H1 (cell line): ENCODE measurements at regions not wholly inside any gene's neighbourhood (a gene's known extent, or its start where the extent isn't known, plus 50 kb on each side); places are given as distances from the start of the nearest gene placed in this dataset.

ENCODE experiments used
- CTCF ChIA-PET: fragments of 300-600 bp; sonication (Branson Sonifier 250); formaldehyde crosslinking; loops from one replicate; lab custom pipeline; 2021; ENCODE audit not compliant: partially characterized antibody; lab: Charles Lee
- POLR2A ChIA-PET: fragments of 300-600 bp; sonication (Branson Sonifier 250); formaldehyde crosslinking; loops from one replicate; lab custom pipeline; 2021; ENCODE audit warnings: inconsistent platforms; ENCODE audit not compliant: partially characterized antibody; lab: Charles Lee
- DNase-seq, 2 experiments: peaks; one replicate each; pipeline versions ENCODE4 v3.0.0 to v3.0.0-alpha.2; 2010 to 2022; ENCODE audit warnings: low spot score in 2 of 2, low read depth in 1 of 2, mixed read lengths in 1 of 2
- FAIRE-seq: peaks from 2 replicates; lab custom pipeline; 2011; peaks lifted over from hg19 to GRCh38; lab: Jason Lieb, UNC
- H2AFZ ChIP-seq: 2 replicates; pipeline ENCODE4 v1.8.1; 2012; ENCODE audit warnings: low read length, inconsistent platforms
- H2AK5ac ChIP-seq: 2 replicates; pipeline ENCODE4 v1.6.1; 2013; ENCODE audit warnings: low read depth, low read length
- H2BK120ac ChIP-seq: replicated peaks from 2 replicates; pipeline ENCODE3; 2013; ENCODE audit warnings: low read depth, low read length, inconsistent platforms
- H2BK12ac ChIP-seq: 2 replicates; pipeline ENCODE4 v1.6.1; 2013; ENCODE audit warnings: low read depth, low read length
- H2BK15ac ChIP-seq: 2 replicates; pipeline ENCODE4 v1.6.1; 2013; ENCODE audit warnings: low read length
- H2BK20ac ChIP-seq: 2 replicates; pipeline ENCODE4 v1.6.1; 2013; ENCODE audit warnings: low read length
- H2BK5ac ChIP-seq: 2 replicates; pipeline ENCODE4 v1.6.1; 2013; ENCODE audit warnings: low read depth, low read length
- H3K14ac ChIP-seq: 2 replicates; pipeline ENCODE4 v1.6.1; 2013; ENCODE audit warnings: inconsistent platforms; ENCODE audit not compliant: insufficient read length
- H3K18ac ChIP-seq: 2 replicates; pipeline ENCODE4 v1.6.1; 2013; ENCODE audit warnings: low read length; ENCODE audit errors: extremely low read depth
- H3K23ac ChIP-seq: 2 replicates; pipeline ENCODE4 v1.6.1; 2013; ENCODE audit warnings: inconsistent platforms; ENCODE audit not compliant: insufficient read length
- H3K23me2 ChIP-seq: 2 replicates; pipeline ENCODE4 v1.6.1; 2013; ENCODE audit warnings: low read depth, low read length
- H3K27ac ChIP-seq: 2 replicates; pipeline ENCODE4 v1.6.1; 2011; ENCODE audit warnings: low read depth, low read length, inconsistent platforms
- H3K27me3 ChIP-seq, 4 experiments: replicated peaks in 1 of 4; 1 replicate in 1 of 4; 2 replicates in 3 of 4; pipeline versions ENCODE4 v1.6.1 to v1.8.1; 2011 to 2013; ENCODE audit warnings: low read length in 3 of 4, mild to moderate bottlenecking in 3 of 4, inconsistent platforms in 2 of 4, mixed read lengths in 2 of 4, moderate library complexity in 1 of 4; ENCODE audit not compliant: control insufficient read depth in 3 of 4, insufficient read depth in 3 of 4; ENCODE audit errors: extremely low read depth in 1 of 4
- H3K36me3 ChIP-seq, 4 experiments: 2 replicates each; pipeline versions ENCODE4 v1.6.1 to v1.8.1; 2011 to 2013; ENCODE audit warnings: mild to moderate bottlenecking in 4 of 4, low read length in 3 of 4, moderate library complexity in 2 of 4, control low read depth in 1 of 4, inconsistent platforms in 1 of 4; ENCODE audit not compliant: insufficient read depth in 4 of 4, control insufficient read depth in 2 of 4
- H3K4ac ChIP-seq: replicated peaks from 2 replicates; pipeline ENCODE3; 2013; ENCODE audit warnings: low read length, low read depth, mixed read lengths, inconsistent platforms; ENCODE audit not compliant: insufficient read length
- H3K4me1 ChIP-seq, 4 experiments: replicated peaks in 1 of 4; 1 replicate in 1 of 4; 2 replicates in 3 of 4; pipeline versions ENCODE4 v1.6.1 to v1.8.1; 2011 to 2013; ENCODE audit warnings: low read length in 3 of 4, inconsistent platforms in 2 of 4, mixed read lengths in 1 of 4; ENCODE audit not compliant: insufficient read depth in 4 of 4, control insufficient read depth in 3 of 4
- H3K4me2 ChIP-seq, 2 experiments: 2 replicates each; pipeline versions ENCODE4 v1.6.1 to v1.8.1; 2011 to 2013; ENCODE audit warnings: low read depth in 2 of 2, low read length in 2 of 2, control low read depth in 1 of 2, inconsistent platforms in 1 of 2, mild to moderate bottlenecking in 1 of 2; ENCODE audit not compliant: insufficient read depth in 1 of 2
- H3K4me3 ChIP-seq, 4 experiments: fragments of 200-600, 300-600 bp in 1 of 4; sonication (generic), shearing (Covaris generic), sonication (Bioruptor Twin) in 1 of 4; 2 replicates each; pipeline versions ENCODE4 v1.5.1 to v1.8.1; 2011 to 2016; ENCODE audit warnings: low read length in 4 of 4, low read depth in 3 of 4, control low read depth in 2 of 4, inconsistent platforms in 2 of 4, mild to moderate bottlenecking in 2 of 4, mixed read lengths in 1 of 4, moderate library complexity in 1 of 4; ENCODE audit not compliant: insufficient read depth in 2 of 4; ENCODE audit errors: extremely low read depth in 1 of 4
- H3K56ac ChIP-seq: replicated peaks from 2 replicates; pipeline ENCODE3; 2013; ENCODE audit warnings: low read depth, mild to moderate bottlenecking, mixed read lengths, low read length, inconsistent platforms; ENCODE audit not compliant: insufficient read length
- H3K79me1 ChIP-seq: 2 replicates; pipeline ENCODE4 v1.6.1; 2013; ENCODE audit warnings: low read depth, low read length, control low read depth
- H3K79me2 ChIP-seq, 2 experiments: 2 replicates each; pipeline versions ENCODE4 v1.6.1 to v1.8.1; 2012 to 2013; ENCODE audit warnings: low read length in 2 of 2, mild to moderate bottlenecking in 2 of 2, inconsistent platforms in 1 of 2; ENCODE audit not compliant: insufficient read depth in 2 of 2, control insufficient read depth in 1 of 2
- H3K9ac ChIP-seq, 4 experiments: replicated peaks in 1 of 4; 1 replicate in 1 of 4; 2 replicates in 3 of 4; pipeline versions ENCODE4 v1.6.1 to v1.8.1; 2011 to 2013; ENCODE audit warnings: low read depth in 3 of 4, low read length in 3 of 4, control low read depth in 2 of 4, mild to moderate bottlenecking in 2 of 4, moderate library complexity in 2 of 4, inconsistent platforms in 1 of 4; ENCODE audit errors: extremely low read depth in 1 of 4
- H3K9me3 ChIP-seq, 2 experiments: 2 replicates each; pipeline versions ENCODE4 v1.6.1 to v1.8.1; 2012 to 2013; ENCODE audit warnings: mild to moderate bottlenecking in 2 of 2, moderate library complexity in 2 of 2, control low read depth in 1 of 2, inconsistent platforms in 1 of 2, low read depth in 1 of 2, low read length in 1 of 2, mixed read lengths in 1 of 2; ENCODE audit not compliant: insufficient read depth in 2 of 2
- H4K20me1 ChIP-seq, 2 experiments: replicated peaks in 1 of 2; 2 replicates each; pipeline versions ENCODE3 to v1.8.1; 2011 to 2013; ENCODE audit warnings: inconsistent platforms in 2 of 2, low read length in 2 of 2, mild to moderate bottlenecking in 1 of 2; ENCODE audit not compliant: insufficient read depth in 2 of 2, control insufficient read depth in 1 of 2
- H4K5ac ChIP-seq: 2 replicates; pipeline ENCODE4 v1.6.1; 2013; ENCODE audit warnings: low read length, low read depth, mixed read lengths, inconsistent platforms; ENCODE audit not compliant: insufficient read length
- H4K8ac ChIP-seq: 2 replicates; pipeline ENCODE4 v1.8.0; 2013; ENCODE audit warnings: mild to moderate bottlenecking, moderate library complexity, low read length, inconsistent platforms; ENCODE audit not compliant: insufficient read depth; ENCODE audit errors: extremely low read depth
- H4K91ac ChIP-seq: replicated peaks from 2 replicates; pipeline ENCODE3; 2013; ENCODE audit warnings: low read length, mixed read lengths, inconsistent platforms; ENCODE audit not compliant: insufficient read length
- ATF3 ChIP-seq: IDR thresholded peaks from 2 replicates; pipeline ENCODE4 v1.6.1; 2011; ENCODE audit warnings: low read depth, mild to moderate bottlenecking, low read length; ENCODE audit not compliant: insufficient read depth
- GABPA ChIP-seq: IDR thresholded peaks from 2 replicates; pipeline ENCODE4 v1.6.1; 2011; ENCODE audit warnings: mild to moderate bottlenecking, low read length, moderate library complexity, borderline replicate concordance; ENCODE audit not compliant: insufficient read depth
- KDM4A ChIP-seq: IDR thresholded peaks from one replicate; pipeline ENCODE4 v1.7.1; 2012; ENCODE audit warnings: low read depth, mild to moderate bottlenecking, moderate library complexity, low read length, inconsistent platforms; ENCODE audit not compliant: severe bottlenecking
- SP2 ChIP-seq: IDR thresholded peaks from 2 replicates; pipeline ENCODE4 v1.6.1; 2012; ENCODE audit warnings: mild to moderate bottlenecking, low read length, inconsistent platforms
- WGBS, 2 experiments: shearing (Covaris generic) in 1 of 2; methylation state at CpG; one replicate each; pipeline versions ENCODE4 v1.1.6 to v1.1.7; 2013 to 2015; ENCODE audit warnings: low lambda C conversion rate in 2 of 2, mixed read lengths in 2 of 2, inconsistent platforms in 1 of 2, low coverage in 1 of 2, missing lambda C conversion rate in 1 of 2; ENCODE audit not compliant: insufficient replicate concordance in 2 of 2, insufficient coverage in 1 of 2, insufficient read length in 1 of 2; ENCODE audit errors: extremely low coverage in 1 of 2, missing lambda C conversion rate in 1 of 2; 5-methylcytosine and 5-hydroxymethylcytosine counted together

GRCh38 chr4:96497621-96498020 is 657.7 kb downstream of the PDHA2 start:
- Histone ChIP-seq H4K20me1 (no peaks in the 10 kb centered on the region), H3K4ac (no peak overlapping the region), H4K5ac (no peak overlapping the region), H2AK5ac (no peak overlapping the region), H2BK20ac (no peak overlapping the region), H3K4me3 (no peak overlapping the region), H3K79me2 (no peaks in the 10 kb centered on the region), H3K4me2 (no peak overlapping the region), H4K8ac (no peak overlapping the region), H3K36me3 (no peaks in the 10 kb centered on the region), H3K27me3 (no peaks in the 10 kb centered on the region), H2BK120ac (no peak overlapping the region), H3K27ac (no peak overlapping the region), H3K23ac (no peak overlapping the region), H2AFZ (no peak overlapping the region), H2BK15ac (no peak overlapping the region), H3K18ac (no peak overlapping the region), H3K23me2 (no peaks in the 10 kb centered on the region), H3K56ac (no peak overlapping the region), H2BK5ac (no peak overlapping the region), H3K4me1 (no peaks in the 10 kb centered on the region), H4K91ac (no peak overlapping the region), H2BK12ac (no peak overlapping the region), H3K79me1 (no peaks in the 10 kb centered on the region), H3K9me3 (no peaks in the 10 kb centered on the region; a peak in 1 of 4 replicates), H3K14ac (no peak overlapping the region), H3K9ac (no peak overlapping the region)
- WGBS, 2 experiments: 80% methylated on average over 2 of the region's 2 CpGs; no CpG with 5 or more reads in 1 of the 2 experiments
- TF ChIP-seq SP2: no peak
- TF ChIP-seq KDM4A: no peak
- no peak for TF ChIP-seq ATF3
- TF ChIP-seq GABPA: no peak
- DNase-seq: no peak
- no peak for FAIRE-seq
- ChIA-PET POLR2A (no interaction called here), CTCF (interaction anchor here (0.7 to 1.1 kb wide), 2 partner anchors 53 to 1279 kb away, joined by 3 read pairs; no protein-coding TSS in a partner anchor)
